Spleen (tissue), 11 donors: ENCODE measurements at regions not wholly inside any gene's neighbourhood (a gene's known extent, or its start where the extent isn't known, plus 50 kb on each side); places are given as distances from the start of the nearest gene placed in this dataset.

Experiments used
- DNase-seq: peaks from one replicate; pipeline ENCODE4 v3.0.0-alpha.2; 2020
- H3K27ac ChIP-seq, 8 donors: fragments of 200-600 bp; sonication (generic) in 7 of 8; 1 replicate in 4 of 8; 2 replicates in 4 of 8; pipeline versions ENCODE4 v1.5.0 to v1.8.0; 2016 to 2021; ENCODE audit warnings: inconsistent platforms in 4 of 8, mild to moderate bottlenecking in 4 of 8, moderate library complexity in 1 of 8
- H3K27me3 ChIP-seq, 7 donors: fragments of 200-600 bp; sonication (generic) in 6 of 7; replicated peaks in 1 of 7; 1 replicate in 4 of 7; 2 replicates in 3 of 7; pipeline versions ENCODE4 v1.5.0 to v1.8.0; 2016 to 2021; ENCODE audit warnings: inconsistent platforms in 3 of 7, mild to moderate bottlenecking in 1 of 7
- H3K36me3 ChIP-seq, 6 donors: fragments of 200-600 bp; sonication (generic) in 5 of 6; 1 replicate in 4 of 6; 2 replicates in 2 of 6; pipeline versions ENCODE4 v1.5.0 to v1.8.0; 2016 to 2021; ENCODE audit warnings: inconsistent platforms in 2 of 6
- H3K4me1 ChIP-seq, 6 donors: fragments of 200-600 bp; sonication (generic) in 5 of 6; 1 replicate in 3 of 6; 2 replicates in 3 of 6; pipeline versions ENCODE4 v1.5.0 to v1.8.0; 2016 to 2021; ENCODE audit warnings: inconsistent platforms in 3 of 6
- H3K4me3 ChIP-seq, 8 donors: fragments of 200-600 bp; sonication (generic) in 7 of 8; 1 replicate in 4 of 8; 2 replicates in 4 of 8; pipeline versions ENCODE4 v1.5.0 to v1.8.0; 2016 to 2021; ENCODE audit warnings: inconsistent platforms in 4 of 8, mild to moderate bottlenecking in 4 of 8, moderate library complexity in 2 of 8
- H3K9me3 ChIP-seq, 8 donors: fragments of 200-600 bp; sonication (generic) in 7 of 8; 1 replicate in 4 of 8; 2 replicates in 4 of 8; pipeline versions ENCODE4 v1.5.0 to v1.8.0; 2016 to 2021; ENCODE audit warnings: inconsistent platforms in 4 of 8
- CTCF ChIP-seq, 11 experiments: fragments of 200-600 bp in 7 of 11; fragments of 450-650 bp in 4 of 11; sonication (generic) in 4 of 11; IDR thresholded peaks in 8 of 11; conservative IDR thresholded peaks in 3 of 11; 1 replicate in 7 of 11; 2 replicates in 4 of 11; pipeline versions ENCODE4 v1.4.0 to v1.8.0; 2016 to 2021; ENCODE audit warnings: antibody characterized with exemption in 11 of 11, inconsistent platforms in 4 of 11, mild to moderate bottlenecking in 1 of 11
- POLR2A ChIP-seq, 3 donors: fragments of 450-650 bp; IDR thresholded peaks; one replicate each; pipeline ENCODE4 v1.5.1; 2017; ENCODE audit warnings: antibody characterized with exemption in 3 of 3, mild to moderate bottlenecking in 1 of 3
- POLR2AphosphoS5 ChIP-seq, 3 donors: sonication (generic); formaldehyde crosslinking; IDR thresholded peaks; one replicate each; pipeline ENCODE4 v1.5.1; 2017; ENCODE audit warnings: antibody characterized with exemption in 3 of 3
- WGBS, 5 donors: extraction: QIAGEN DNeasy Blood & Tissue Kit in 3 of 5; methylation state at CpG; one replicate each; pipeline versions ENCODE4 v1.1.5 to v1.1.7; 2013 to 2018; 5-methylcytosine and 5-hydroxymethylcytosine counted together
- intact Hi-C: fragments of 100-400 bp; cut with DNase I; formaldehyde crosslinking; loops from one replicate; pipeline ENCODE4 v1.15.0; 2023; ENCODE audit warnings: low total_unique reads
- donor health status: healthy with polysubstance abuse.
- donor health status: DM: no; HTN: no; CAD: no; lungs with moderate emphysema.
- donor health status: DM: no; HTN: no; CAD: no.
- donor health status: Bipolar disorder and iron deficiency.
- donor health status: healthy.
- donor health status: DM: no; HTN: no; CAD: no.
- donor health status: DM: yes; HTN: yes; CAD: no.

GRCh38 chr16:87180069-87180468, 137.1 kb downstream of the C16orf95 start:
- peak; percentile 53 for DNase-seq
- H3K36me3 ChIP-seq: no peaks in the 10 kb centered on the region
- WGBS, 5 donors: 75 to 93% (median 87%) methylated on average over 6 of the region's 6 CpGs
- intact Hi-C loops: no loop called here
- no peak overlapping the region for H3K27ac ChIP-seq
- no peak overlapping the region for H3K4me3 ChIP-seq
- peaks cover 0 to 36% (median 0%) of the 10 kb centered on the region in 7 donors for H3K27me3 ChIP-seq
- peaks cover 0 to 21% (median 7%) of the 10 kb centered on the region in 6 donors for H3K4me1 ChIP-seq
- no peak for TF ChIP-seq CTCF (IDR thresholded peaks at IDR 0.05 in 8 of 11, conservative IDR thresholded peaks at IDR 0.05 in 3 of 11)
- no peaks in the 10 kb centered on the region for H3K9me3 ChIP-seq

GRCh38 chr16:87182759-87183158, 134.4 kb downstream of the C16orf95 start:
- no peak for DNase-seq
- WGBS, 5 donors: 85 to 92% (median 87%) methylated on average over 3 of the region's 3 CpGs
- H3K9me3 ChIP-seq: no peaks in the 10 kb centered on the region
- no peak for TF ChIP-seq POLR2AphosphoS5 (IDR thresholded peaks at IDR 0.05)
- TF ChIP-seq POLR2A (IDR thresholded peaks at IDR 0.05): no peak
- TF ChIP-seq CTCF (IDR thresholded peaks at IDR 0.05 in 8 of 11, conservative IDR thresholded peaks at IDR 0.05 in 3 of 11): no peak
- H3K36me3 ChIP-seq: no peaks in the 10 kb centered on the region
- intact Hi-C loops: no loop called here
- H3K27me3 ChIP-seq: peaks cover 0 to 22% (median 0%) of the 10 kb centered on the region in 7 donors
- H3K4me3 ChIP-seq: no peak overlapping the region
- peaks cover 0 to 21% (median 7%) of the 10 kb centered on the region in 6 donors for H3K4me1 ChIP-seq
- H3K27ac ChIP-seq: no peak overlapping the region

GRCh38 chr16:87183647-87184046, 133.5 kb downstream of the C16orf95 start:
- Histone ChIP-seq H3K27me3 (peaks cover 0 to 16% (median 0%) of the 10 kb centered on the region in 7 donors), H3K27ac (no peak overlapping the region), H3K36me3 (no peaks in the 10 kb centered on the region), H3K4me3 (no peak overlapping the region), H3K4me1 (peaks cover 0 to 14% (median 6%) of the 10 kb centered on the region in 6 donors), H3K9me3 (no peaks in the 10 kb centered on the region)
- no peak for DNase-seq
- TF ChIP-seq POLR2AphosphoS5 (IDR thresholded peaks at IDR 0.05) (no peak), CTCF (IDR thresholded peaks at IDR 0.05 in 8 of 11, conservative IDR thresholded peaks at IDR 0.05 in 3 of 11) (no peak), POLR2A (IDR thresholded peaks at IDR 0.05) (no peak)
- intact Hi-C loops: no loop called here
- WGBS, 5 donors: 85 to 91% (median 87%) methylated on average over 6 to 10 of the region's 10 CpGs

GRCh38 chr16:87185308-87185707, 131.9 kb downstream of the C16orf95 start:
- H3K27me3 ChIP-seq: no peaks in the 10 kb centered on the region
- DNase-seq: no peak

More at GRCh38 chr16:87185308-87185707, 131.9 kb downstream of the C16orf95 start:
- intact Hi-C loops: no loop called here
- H3K4me1 ChIP-seq: no peaks in the 10 kb centered on the region
- peaks cover 0 to 15% (median 10%) of the 10 kb centered on the region in 8 donors for H3K9me3 ChIP-seq
- no peak overlapping the region for H3K4me3 ChIP-seq
- H3K36me3 ChIP-seq: no peaks in the 10 kb centered on the region
- TF ChIP-seq POLR2AphosphoS5 (IDR thresholded peaks at IDR 0.05): no peak
- no peak for TF ChIP-seq CTCF (IDR thresholded peaks at IDR 0.05 in 8 of 11, conservative IDR thresholded peaks at IDR 0.05 in 3 of 11)
- TF ChIP-seq POLR2A (IDR thresholded peaks at IDR 0.05): no peak
- 81 to 91% (median 87%) methylated on average over 8 of the region's 8 CpGs for WGBS, 5 donors
- no peak overlapping the region for H3K27ac ChIP-seq
